Peyer's patch (tissue), 4 donors: ENCODE measurements at regions not wholly inside any gene's neighbourhood (a gene's known extent, or its start where the extent isn't known, plus 50 kb on each side); places are given as distances from the start of the nearest gene placed in this dataset.

ENCODE experiments used
- DNase-seq, 3 donors: peaks; one replicate each; pipeline ENCODE4 v3.0.0-alpha.2; 2017 to 2019
- H3K27ac ChIP-seq, 4 donors: fragments of 200-600 bp; sonication (generic); one replicate each; pipeline ENCODE4 v1.5.1; 2016 to 2019
- H3K27me3 ChIP-seq, 2 donors: fragments of 200-600 bp; sonication (generic); one replicate each; pipeline ENCODE4 v1.5.1; 2019
- H3K36me3 ChIP-seq, 3 donors: fragments of 200-600 bp; sonication (generic); one replicate each; pipeline ENCODE4 v1.5.1; 2016 to 2019
- H3K4me1 ChIP-seq, 4 donors: fragments of 200-600 bp; sonication (generic); one replicate each; pipeline ENCODE4 v1.5.1; 2016 to 2019
- H3K4me3 ChIP-seq, 4 donors: fragments of 200-600 bp; sonication (generic); 1 replicate in 3 of 4; 2 replicates in 1 of 4; pipeline ENCODE4 v1.5.1; 2016 to 2019; ENCODE audit warnings: mild to moderate bottlenecking in 1 of 4
- H3K9me3 ChIP-seq, 4 donors: fragments of 200-600 bp; sonication (generic); one replicate each; pipeline ENCODE4 v1.5.1; 2016 to 2019; ENCODE audit warnings: mild to moderate bottlenecking in 1 of 4
- POLR2A ChIP-seq, 2 donors: fragments of 450-650 bp; IDR thresholded peaks; one replicate each; pipeline ENCODE4 v1.5.1; 2017; ENCODE audit warnings: antibody characterized with exemption in 2 of 2, mild to moderate bottlenecking in 2 of 2, moderate library complexity in 2 of 2
- TF ChIP-seq, protein P1 (sequence below), 6 experiments: fragments of 450-650 bp in 4 of 6; fragments of 200-600 bp in 2 of 6; sonication (generic) in 1 of 6; IDR thresholded peaks; one replicate each; pipeline ENCODE4 v1.5.1; 2017 to 2019; ENCODE audit warnings: antibody characterized with exemption in 6 of 6, mild to moderate bottlenecking in 3 of 6, moderate library complexity in 1 of 6

DNA sequence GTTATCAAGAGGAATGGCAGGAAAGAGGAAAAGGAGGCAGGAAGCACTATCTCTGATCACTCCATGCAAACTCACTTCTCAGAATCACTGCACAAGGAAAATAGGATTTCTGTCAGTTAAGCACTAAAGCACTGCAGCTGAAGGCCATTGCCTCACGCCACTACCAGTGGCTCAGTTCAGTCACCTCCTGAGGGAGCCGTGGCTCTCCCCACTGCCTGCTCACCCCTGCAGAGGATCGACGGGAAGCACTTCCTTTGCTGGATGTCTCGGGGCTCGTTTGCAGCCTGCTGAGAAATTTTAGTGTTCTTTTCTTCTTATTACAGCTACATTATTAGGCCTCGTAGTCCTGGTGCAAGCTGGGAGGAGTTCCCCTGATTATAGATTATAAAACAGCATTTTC is 90.1 kb upstream of the ADCY1 start:
- Histone ChIP-seq H3K9me3 (no peaks in the 10 kb centered on the region), H3K36me3 (no peaks in the 10 kb centered on the region), H3K4me1 (no peaks in the 10 kb centered on the region), H3K27ac (no peak overlapping the region), H3K27me3 (no peaks in the 10 kb centered on the region), H3K4me3 (no peak overlapping the region)
- no peak for TF ChIP-seq POLR2A (IDR thresholded peaks at IDR 0.05)
- TF ChIP-seq, protein P1, sequence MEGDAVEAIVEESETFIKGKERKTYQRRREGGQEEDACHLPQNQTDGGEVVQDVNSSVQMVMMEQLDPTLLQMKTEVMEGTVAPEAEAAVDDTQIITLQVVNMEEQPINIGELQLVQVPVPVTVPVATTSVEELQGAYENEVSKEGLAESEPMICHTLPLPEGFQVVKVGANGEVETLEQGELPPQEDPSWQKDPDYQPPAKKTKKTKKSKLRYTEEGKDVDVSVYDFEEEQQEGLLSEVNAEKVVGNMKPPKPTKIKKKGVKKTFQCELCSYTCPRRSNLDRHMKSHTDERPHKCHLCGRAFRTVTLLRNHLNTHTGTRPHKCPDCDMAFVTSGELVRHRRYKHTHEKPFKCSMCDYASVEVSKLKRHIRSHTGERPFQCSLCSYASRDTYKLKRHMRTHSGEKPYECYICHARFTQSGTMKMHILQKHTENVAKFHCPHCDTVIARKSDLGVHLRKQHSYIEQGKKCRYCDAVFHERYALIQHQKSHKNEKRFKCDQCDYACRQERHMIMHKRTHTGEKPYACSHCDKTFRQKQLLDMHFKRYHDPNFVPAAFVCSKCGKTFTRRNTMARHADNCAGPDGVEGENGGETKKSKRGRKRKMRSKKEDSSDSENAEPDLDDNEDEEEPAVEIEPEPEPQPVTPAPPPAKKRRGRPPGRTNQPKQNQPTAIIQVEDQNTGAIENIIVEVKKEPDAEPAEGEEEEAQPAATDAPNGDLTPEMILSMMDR (IDR thresholded peaks at IDR 0.05), result no peak
- no peak for DNase-seq

GRCh38 chr7:45486575-45486974 is 87.6 kb upstream of the ADCY1 start:
- Histone ChIP-seq H3K27me3 (no peaks in the 10 kb centered on the region), H3K4me1 (no peaks in the 10 kb centered on the region), H3K4me3 (no peak overlapping the region), H3K36me3 (no peaks in the 10 kb centered on the region), H3K27ac (no peak overlapping the region), H3K9me3 (no peaks in the 10 kb centered on the region)
- no peak for TF ChIP-seq POLR2A (IDR thresholded peaks at IDR 0.05)
- TF ChIP-seq, protein P1 (IDR thresholded peaks at IDR 0.05), result no peak
- DNase-seq, result no peak

GRCh38 chr7:45494885-45495284 is 79.3 kb upstream of the ADCY1 start:
- TF ChIP-seq, protein P1 (IDR thresholded peaks at IDR 0.05), result no peak
- TF ChIP-seq POLR2A (IDR thresholded peaks at IDR 0.05), result no peak
- H3K27ac ChIP-seq, result no peak overlapping the region
- no peaks in the 10 kb centered on the region for H3K9me3 ChIP-seq
- no peak for DNase-seq
- H3K36me3 ChIP-seq, result no peaks in the 10 kb centered on the region
- no peaks in the 10 kb centered on the region for H3K27me3 ChIP-seq
- no peaks in the 10 kb centered on the region for H3K4me1 ChIP-seq
- no peak overlapping the region for H3K4me3 ChIP-seq

DNA sequence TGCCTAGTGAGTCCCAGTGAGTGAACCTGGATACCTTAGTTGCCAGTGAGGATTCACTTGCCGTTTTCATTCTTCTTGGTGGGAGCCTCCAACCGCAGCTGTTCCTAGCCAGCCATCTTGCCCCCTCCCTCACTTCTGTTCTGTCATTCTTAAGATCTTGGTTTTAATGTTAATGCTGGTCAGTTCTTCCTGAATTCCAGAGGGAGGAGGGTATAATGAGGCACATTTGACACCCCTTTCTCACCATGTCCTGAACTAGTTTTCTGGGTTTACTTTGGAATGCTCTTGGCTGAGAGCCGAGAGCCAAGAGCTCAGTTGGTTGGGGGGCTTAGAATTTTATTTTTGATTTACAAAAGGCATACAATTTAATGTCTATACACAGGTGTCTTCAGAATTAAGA is 78.5 kb upstream of the ADCY1 start:
- no peaks in the 10 kb centered on the region for H3K27me3 ChIP-seq
- H3K27ac ChIP-seq, result no peak overlapping the region
- H3K4me1 ChIP-seq, result no peaks in the 10 kb centered on the region
- no peak for TF ChIP-seq POLR2A (IDR thresholded peaks at IDR 0.05)
- TF ChIP-seq, protein P1 (IDR thresholded peaks at IDR 0.05), result no peak
- H3K9me3 ChIP-seq, result no peaks in the 10 kb centered on the region
- no peaks in the 10 kb centered on the region for H3K36me3 ChIP-seq
- no peak overlapping the region for H3K4me3 ChIP-seq
- no peak for DNase-seq

DNA sequence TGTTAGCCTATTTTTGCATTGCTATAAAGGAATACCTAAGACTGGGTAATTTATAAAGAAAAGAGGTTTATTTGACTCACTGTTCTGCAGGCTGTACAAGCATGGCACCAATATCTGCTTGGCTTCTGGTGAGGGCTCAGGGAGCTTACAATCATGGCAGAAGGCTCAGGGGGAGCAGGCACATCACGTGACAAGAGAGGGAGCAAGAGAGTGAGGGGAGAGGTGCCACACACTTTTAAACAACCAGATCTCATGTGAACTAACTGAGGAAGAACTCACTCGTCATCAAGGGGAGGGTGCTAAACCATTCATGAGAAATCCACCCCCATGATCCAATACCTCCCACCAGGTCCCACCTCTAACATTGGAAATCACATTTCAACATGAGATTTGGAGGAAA is 73.9 kb upstream of the ADCY1 start:
- no peak overlapping the region for H3K27ac ChIP-seq
- H3K4me3 ChIP-seq, result no peak overlapping the region
- no peak for DNase-seq
- H3K9me3 ChIP-seq, result peaks cover 0 to 3% (median 0%) of the 10 kb centered on the region in 4 donors
- no peaks in the 10 kb centered on the region for H3K27me3 ChIP-seq
- H3K4me1 ChIP-seq, result no peaks in the 10 kb centered on the region
- no peak for TF ChIP-seq POLR2A (IDR thresholded peaks at IDR 0.05)
- TF ChIP-seq, protein P1 (IDR thresholded peaks at IDR 0.05), result no peak
- H3K36me3 ChIP-seq, result no peaks in the 10 kb centered on the region

DNA sequence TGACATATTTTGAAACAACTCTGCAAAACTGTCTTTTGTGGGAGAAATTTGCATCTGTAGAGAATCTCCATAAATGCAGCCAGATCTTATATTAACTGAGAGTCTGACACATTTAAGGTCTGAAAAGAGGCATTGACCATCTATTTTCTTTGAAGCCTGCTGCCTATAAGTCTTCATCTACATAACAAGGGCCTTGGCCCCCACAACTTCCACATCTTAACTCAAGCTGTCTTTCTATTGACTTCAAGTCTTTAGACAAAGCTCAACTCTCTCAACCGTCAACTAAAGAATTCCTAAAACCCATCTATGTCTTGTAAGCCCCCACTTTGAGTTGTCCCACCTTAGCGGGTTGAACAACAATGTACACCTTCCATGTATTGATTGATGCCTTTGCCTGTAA is 72.4 kb upstream of the ADCY1 start:
- TF ChIP-seq POLR2A (IDR thresholded peaks at IDR 0.05), result no peak
- TF ChIP-seq, protein P1 (IDR thresholded peaks at IDR 0.05), result no peak
- Histone ChIP-seq H3K4me3 (no peak overlapping the region), H3K4me1 (no peaks in the 10 kb centered on the region), H3K36me3 (no peaks in the 10 kb centered on the region), H3K27me3 (no peaks in the 10 kb centered on the region), H3K27ac (no peak overlapping the region), H3K9me3 (peaks cover 0 to 3% (median 0%) of the 10 kb centered on the region in 4 donors)
- no peak for DNase-seq
